Bronchial epithelial cell (primary cell): ENCODE measurements at regions not wholly inside any gene's neighbourhood (a gene's known extent, or its start where the extent isn't known, plus 50 kb on each side); places are given as distances from the start of the nearest gene placed in this dataset.
A peak's percentile ranks its signal among the peaks of the same experiment; 100 is the strongest.

Experiments used
- DNase-seq: peaks from one replicate; pipeline ENCODE4 v3.0.0-alpha.2; 2010; ENCODE audit warnings: low read depth
- FAIRE-seq: peaks from 2 replicates; lab custom pipeline; 2011; peaks lifted over from hg19 to GRCh38; lab: Jason Lieb, UNC
- H3K27me3 ChIP-seq: 2 replicates; pipeline ENCODE4 v1.5.1; 2011; ENCODE audit warnings: low read length; ENCODE audit not compliant: control insufficient read depth, insufficient read depth
- H3K36me3 ChIP-seq: 2 replicates; pipeline ENCODE4 v1.5.1; 2011; ENCODE audit warnings: low read length; ENCODE audit not compliant: control insufficient read depth, insufficient read depth
- H3K4me3 ChIP-seq: 2 replicates; pipeline ENCODE4 v1.5.1; 2011; ENCODE audit warnings: mild to moderate bottlenecking, low read depth, low read length, control low read depth
- TF ChIP-seq, protein P1 (sequence below): IDR thresholded peaks from 2 replicates; pipeline ENCODE4 v1.5.1; 2011; ENCODE audit warnings: mild to moderate bottlenecking, moderate library complexity, low read length, control low read depth, inconsistent platforms; ENCODE audit not compliant: insufficient read depth, severe bottlenecking

DNA sequence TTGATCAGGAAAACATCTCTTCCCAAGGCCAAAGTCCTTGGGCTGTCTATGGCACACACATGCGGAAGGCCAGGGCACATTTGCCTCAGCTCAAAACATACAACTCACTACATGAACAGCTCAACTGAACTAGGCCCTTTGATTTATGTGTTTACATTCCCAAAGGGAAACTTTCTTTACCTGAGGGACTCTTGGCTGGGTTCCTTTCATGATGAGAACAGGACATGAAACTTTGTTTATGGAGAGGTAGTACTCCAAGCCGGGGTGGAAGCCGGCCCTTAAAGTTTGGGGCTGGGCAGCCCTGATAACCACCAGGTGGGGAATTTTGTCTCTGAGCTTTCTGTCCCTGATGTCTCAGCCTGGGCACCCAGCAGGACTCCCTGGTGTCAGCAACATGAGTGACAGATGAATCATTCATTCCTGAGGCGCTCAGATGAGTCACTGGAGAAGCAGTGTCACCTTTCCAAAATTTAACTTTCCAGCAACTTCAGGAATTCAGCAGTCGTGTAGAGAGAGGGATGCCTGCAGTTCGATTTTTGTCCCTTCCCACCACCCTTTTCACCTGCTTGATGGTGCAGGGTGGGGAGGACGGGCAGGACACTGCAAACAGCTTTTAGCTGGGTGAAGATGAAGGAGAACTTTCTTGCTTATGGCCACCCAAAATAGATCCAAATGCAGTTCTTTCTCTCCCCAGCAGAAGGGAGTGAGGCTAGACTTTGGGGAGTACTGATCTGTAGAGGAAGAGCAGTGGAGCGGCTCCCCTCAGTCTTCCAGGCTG, 331.6 kb downstream of the DYSF start:
- Histone ChIP-seq H3K4me3 (no peak overlapping the region), H3K27me3 (peaks cover 2% of the 10 kb centered on the region), H3K36me3 (no peaks in the 10 kb centered on the region)
- DNase-seq, result peak; percentile 64
- peak; percentile 86 for FAIRE-seq
- TF ChIP-seq, protein P1, sequence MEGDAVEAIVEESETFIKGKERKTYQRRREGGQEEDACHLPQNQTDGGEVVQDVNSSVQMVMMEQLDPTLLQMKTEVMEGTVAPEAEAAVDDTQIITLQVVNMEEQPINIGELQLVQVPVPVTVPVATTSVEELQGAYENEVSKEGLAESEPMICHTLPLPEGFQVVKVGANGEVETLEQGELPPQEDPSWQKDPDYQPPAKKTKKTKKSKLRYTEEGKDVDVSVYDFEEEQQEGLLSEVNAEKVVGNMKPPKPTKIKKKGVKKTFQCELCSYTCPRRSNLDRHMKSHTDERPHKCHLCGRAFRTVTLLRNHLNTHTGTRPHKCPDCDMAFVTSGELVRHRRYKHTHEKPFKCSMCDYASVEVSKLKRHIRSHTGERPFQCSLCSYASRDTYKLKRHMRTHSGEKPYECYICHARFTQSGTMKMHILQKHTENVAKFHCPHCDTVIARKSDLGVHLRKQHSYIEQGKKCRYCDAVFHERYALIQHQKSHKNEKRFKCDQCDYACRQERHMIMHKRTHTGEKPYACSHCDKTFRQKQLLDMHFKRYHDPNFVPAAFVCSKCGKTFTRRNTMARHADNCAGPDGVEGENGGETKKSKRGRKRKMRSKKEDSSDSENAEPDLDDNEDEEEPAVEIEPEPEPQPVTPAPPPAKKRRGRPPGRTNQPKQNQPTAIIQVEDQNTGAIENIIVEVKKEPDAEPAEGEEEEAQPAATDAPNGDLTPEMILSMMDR, result no peak

DNA sequence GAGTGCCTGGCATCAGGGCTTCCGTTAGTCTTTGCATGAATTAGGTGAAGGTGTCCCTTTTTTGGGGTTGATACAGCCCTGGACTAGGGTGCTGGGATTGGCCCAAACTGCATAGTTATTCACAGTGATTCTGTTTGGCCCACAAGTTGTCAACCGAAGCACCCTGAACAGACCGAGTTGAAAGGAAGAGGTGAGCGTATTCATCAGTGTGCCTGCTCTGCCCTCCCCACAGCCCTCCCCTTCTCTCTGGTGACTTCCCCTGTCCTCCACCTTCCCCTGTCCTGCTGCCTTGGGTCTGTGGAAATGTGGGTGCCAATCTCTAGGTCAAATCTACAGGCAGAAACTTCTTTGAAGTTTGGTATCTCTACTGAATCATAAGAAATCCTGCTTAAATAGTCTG, 330.5 kb downstream of the DYSF start:
- FAIRE-seq, result no peak

DNA sequence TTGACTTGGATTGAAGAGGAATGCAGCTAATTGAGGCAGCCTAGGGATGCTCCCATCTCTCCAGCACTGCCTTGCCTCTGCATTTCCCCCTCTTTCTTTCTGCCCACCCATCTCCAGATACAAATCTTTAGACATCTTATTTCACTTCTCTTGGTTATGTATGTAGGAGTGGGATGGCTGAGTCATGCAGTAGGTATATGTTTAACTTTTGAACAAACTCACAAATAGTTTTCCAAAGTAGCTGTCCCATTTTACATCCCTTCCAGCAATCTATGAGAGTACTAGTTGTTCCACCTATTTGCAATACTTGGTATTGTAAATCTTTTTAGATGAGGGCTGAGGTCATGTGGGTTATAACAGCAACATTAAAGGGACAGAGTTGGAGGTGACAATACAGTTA, 329.9 kb downstream of the DYSF start:
- no peak overlapping the region for H3K4me3 ChIP-seq
- TF ChIP-seq, protein P1, result no peak

More for the DNA sequence above, 330.5 kb downstream of the DYSF start:
- Histone ChIP-seq H3K36me3 (no peaks in the 10 kb centered on the region), H3K27me3 (peaks cover 2% of the 10 kb centered on the region), H3K4me3 (no peak overlapping the region)
- no peak for DNase-seq
- TF ChIP-seq, protein P1, result no peak

DNA sequence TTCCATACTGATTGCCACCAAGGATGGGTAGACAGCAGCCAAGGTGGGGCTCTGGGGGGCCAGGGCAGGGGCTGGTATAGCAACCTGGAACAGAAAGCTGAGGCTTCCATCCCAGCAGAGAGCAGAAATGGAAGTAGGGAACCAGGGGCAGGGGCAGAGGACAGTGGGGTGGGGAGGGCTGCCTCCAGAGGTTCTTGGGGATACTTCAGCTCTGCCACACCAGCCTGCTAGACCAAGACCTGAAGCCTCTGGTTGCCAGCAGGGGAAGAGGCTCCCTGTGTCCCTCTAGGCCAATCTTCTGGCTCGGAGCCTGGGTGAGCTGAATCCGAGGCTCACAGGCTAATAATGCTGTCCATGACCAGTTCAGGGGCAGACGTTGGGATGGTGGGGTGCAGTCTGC, 329.0 kb downstream of the DYSF start:
- TF ChIP-seq, protein P1, result no peak
- DNase-seq, result no peak
- no peak overlapping the region for H3K4me3 ChIP-seq
- H3K36me3 ChIP-seq, result no peaks in the 10 kb centered on the region
- FAIRE-seq, result no peak
- H3K27me3 ChIP-seq, result peaks cover 3% of the 10 kb centered on the region

More for the DNA sequence above, 329.9 kb downstream of the DYSF start:
- Histone ChIP-seq H3K36me3 (no peaks in the 10 kb centered on the region), H3K27me3 (peaks cover 2% of the 10 kb centered on the region)
- FAIRE-seq (no peak), DNase-seq (no peak)

DNA sequence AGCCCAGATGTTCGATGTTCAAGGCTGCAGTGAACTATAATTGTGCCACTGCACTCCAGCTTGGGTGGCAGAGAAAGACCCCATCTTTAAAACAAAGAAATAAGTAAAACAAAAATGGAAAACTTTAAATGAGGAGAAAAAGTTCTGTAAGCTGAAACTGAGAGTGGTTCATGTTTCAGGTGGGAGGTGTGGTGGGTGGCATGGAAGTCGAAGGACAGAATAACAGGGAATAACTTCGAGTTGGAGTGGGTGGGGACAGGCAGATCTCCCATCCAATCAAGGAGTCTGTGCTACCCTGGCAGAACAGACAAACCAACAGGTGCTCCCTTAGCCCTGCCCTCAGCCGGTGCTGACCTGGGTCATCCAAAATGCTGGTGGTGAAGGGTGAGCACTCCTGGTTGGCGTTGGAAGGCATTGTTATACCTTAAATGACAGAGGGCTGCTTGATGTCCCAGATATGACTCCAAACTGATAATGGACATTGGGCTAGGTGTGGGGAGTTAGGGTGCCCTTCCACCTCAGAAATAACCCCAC, 328.4 kb downstream of the DYSF start:
- no peak overlapping the region for H3K4me3 ChIP-seq
- no peak for FAIRE-seq
- no peak for DNase-seq
- TF ChIP-seq, protein P1, result no peak
- H3K36me3 ChIP-seq, result no peaks in the 10 kb centered on the region
- peaks cover 3% of the 10 kb centered on the region for H3K27me3 ChIP-seq
